ENCODE measurements at regions not wholly inside any gene's neighbourhood (a gene's known extent, or its start where the extent isn't known, plus 50 kb on each side); places are given as distances from the start of the nearest gene placed in this dataset.

GRCh38 chr9:2281803-2282185 lies 266.6 kb downstream of the SMARCA2 start:
- Histone ChIP-seq H3K4me3 (ENCODE audit: low read depth in 1 of 2, low read length in 2 of 2) (no peak overlapping the region), H3K36me3 (ENCODE audit: insufficient read depth, low read length) (no peaks in the 10 kb centered on the region), H3K4me1 (ENCODE audit: insufficient read depth, low read length) (no peaks in the 10 kb centered on the region), H3K27ac (ENCODE audit: low read depth, low read length) (no peak overlapping the region), H3K9ac (ENCODE audit: low read length) (no peak overlapping the region), H3K9me3 (ENCODE audit: low read length) (no peaks in the 10 kb centered on the region), H3K27me3 (ENCODE audit: control insufficient read depth in 1 of 2, insufficient read depth in 2 of 2, low read length in 2 of 2) (no peaks in the 10 kb centered on the region)

DNA sequence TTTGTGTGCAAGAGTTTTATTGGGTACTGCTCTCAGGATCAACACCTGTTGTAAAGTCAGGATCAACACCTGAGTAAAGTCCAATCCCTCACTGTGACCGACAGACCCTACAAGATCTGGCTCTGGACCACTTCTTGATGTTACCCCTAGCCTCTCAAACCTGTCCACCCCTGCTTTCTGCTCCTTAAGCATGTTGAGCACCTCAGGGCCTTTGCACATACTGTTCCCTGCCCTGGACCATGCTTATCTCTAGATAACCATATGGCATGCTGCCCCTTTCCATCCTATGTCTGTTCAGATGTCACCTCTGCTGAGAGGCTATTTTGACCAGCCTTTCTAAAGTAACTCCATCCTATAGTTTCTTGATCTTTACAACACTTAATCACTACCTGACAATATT lies 269.6 kb downstream of the SMARCA2 start:
- H3K36me3 ChIP-seq (ENCODE audit: insufficient read depth, low read length): no peaks in the 10 kb centered on the region
- H3K27me3 ChIP-seq (ENCODE audit: control insufficient read depth in 1 of 2, insufficient read depth in 2 of 2, low read length in 2 of 2): no peaks in the 10 kb centered on the region
- H3K27ac ChIP-seq (ENCODE audit: low read depth, low read length): no peak overlapping the region
- H3K9me3 ChIP-seq (ENCODE audit: low read length): no peaks in the 10 kb centered on the region
- H3K4me1 ChIP-seq (ENCODE audit: insufficient read depth, low read length): no peaks in the 10 kb centered on the region
- no peak overlapping the region for H3K4me3 ChIP-seq (ENCODE audit: low read depth in 1 of 2, low read length in 2 of 2)
- no peak overlapping the region for H3K9ac ChIP-seq (ENCODE audit: low read length)

DNA sequence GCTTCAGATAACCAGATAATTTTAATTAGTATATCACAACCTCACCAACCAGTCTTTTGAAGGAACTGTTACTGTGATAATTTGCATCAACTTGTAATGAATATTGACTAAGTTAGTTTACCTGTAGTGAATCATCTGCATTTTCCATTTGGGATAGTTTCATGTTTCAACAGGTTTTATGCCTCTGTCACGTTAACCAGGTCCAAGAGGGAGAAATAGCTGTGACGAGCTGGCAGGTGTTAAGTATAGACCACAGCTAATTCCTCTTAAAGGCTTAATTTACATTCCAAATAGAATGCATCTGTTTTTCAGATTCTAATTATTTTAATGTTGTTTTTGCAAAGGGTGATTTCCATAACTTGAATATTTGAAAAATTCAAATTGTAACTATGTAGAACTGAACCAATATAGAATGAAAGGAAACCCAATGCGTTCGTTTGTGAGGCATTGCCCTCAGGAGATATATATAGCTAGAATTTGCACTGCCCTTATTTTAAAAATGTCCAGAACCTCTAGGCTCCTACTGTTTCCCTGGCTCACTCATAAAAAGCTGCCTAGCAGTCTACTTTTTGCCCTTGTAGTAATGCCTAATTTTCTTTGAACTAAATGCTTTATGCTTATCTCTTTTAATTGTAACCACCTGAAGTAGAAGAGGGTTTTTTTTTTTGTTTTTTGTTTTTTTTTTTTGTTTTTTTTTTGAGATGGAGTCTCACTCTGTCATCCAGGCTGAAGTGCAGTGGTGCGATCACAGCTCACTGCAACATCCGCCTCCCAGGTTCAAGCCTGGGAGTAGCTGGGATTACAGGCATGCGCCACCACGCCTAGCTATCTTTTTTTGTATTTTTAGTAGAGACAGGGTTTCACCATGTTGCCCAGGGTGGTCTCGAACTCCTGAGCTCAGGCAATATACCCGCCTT lies 270.5 kb downstream of the SMARCA2 start:
- no peak overlapping the region for H3K4me3 ChIP-seq (ENCODE audit: low read depth in 1 of 2, low read length in 2 of 2)
- H3K27ac ChIP-seq (ENCODE audit: low read depth, low read length): no peak overlapping the region
- H3K9me3 ChIP-seq (ENCODE audit: low read length): no peaks in the 10 kb centered on the region
- no peak overlapping the region for H3K9ac ChIP-seq (ENCODE audit: low read length)
- no peaks in the 10 kb centered on the region for H3K27me3 ChIP-seq (ENCODE audit: control insufficient read depth in 1 of 2, insufficient read depth in 2 of 2, low read length in 2 of 2)
- H3K36me3 ChIP-seq (ENCODE audit: insufficient read depth, low read length): no peaks in the 10 kb centered on the region
- H3K4me1 ChIP-seq (ENCODE audit: insufficient read depth, low read length): no peaks in the 10 kb centered on the region

- Histone ChIP-seq H3K4me3 (ENCODE audit: low read depth in 1 of 2, low read length in 2 of 2) (no peak overlapping the region), H3K27ac (ENCODE audit: low read depth, low read length) (no peak overlapping the region), H3K9ac (ENCODE audit: low read length) (no peak overlapping the region), H3K27me3 (ENCODE audit: control insufficient read depth in 1 of 2, insufficient read depth in 2 of 2, low read length in 2 of 2) (no peaks in the 10 kb centered on the region), H3K36me3 (ENCODE audit: insufficient read depth, low read length) (no peaks in the 10 kb centered on the region), H3K9me3 (ENCODE audit: low read length) (no peaks in the 10 kb centered on the region), H3K4me1 (ENCODE audit: insufficient read depth, low read length) (no peaks in the 10 kb centered on the region)
Observed at GRCh38 chr9:2286333-2286705, 271.2 kb downstream of the SMARCA2 start.

- no peaks in the 10 kb centered on the region for H3K4me1 ChIP-seq (ENCODE audit: insufficient read depth, low read length)
- H3K27ac ChIP-seq (ENCODE audit: low read depth, low read length): no peak overlapping the region
- H3K36me3 ChIP-seq (ENCODE audit: insufficient read depth, low read length): no peaks in the 10 kb centered on the region
Observed at GRCh38 chr9:2286825-2287455, 271.8 kb downstream of the SMARCA2 start.

GRCh38 chr9:2288309-2288708 lies 273.2 kb downstream of the SMARCA2 start:
- H3K36me3 ChIP-seq (ENCODE audit: insufficient read depth, low read length): no peaks in the 10 kb centered on the region
- no peak overlapping the region for H3K9ac ChIP-seq (ENCODE audit: low read length)
- H3K4me3 ChIP-seq (ENCODE audit: low read depth in 1 of 2, low read length in 2 of 2): no peak overlapping the region
- H3K27ac ChIP-seq (ENCODE audit: low read depth, low read length): no peak overlapping the region
- no peaks in the 10 kb centered on the region for H3K27me3 ChIP-seq (ENCODE audit: control insufficient read depth in 1 of 2, insufficient read depth in 2 of 2, low read length in 2 of 2)
- H3K4me1 ChIP-seq (ENCODE audit: insufficient read depth, low read length): no peaks in the 10 kb centered on the region
- no peaks in the 10 kb centered on the region for H3K9me3 ChIP-seq (ENCODE audit: low read length)

More at GRCh38 chr9:2286825-2287455, 271.8 kb downstream of the SMARCA2 start:
- Histone ChIP-seq H3K9ac (ENCODE audit: low read length) (no peak overlapping the region), H3K27me3 (ENCODE audit: control insufficient read depth in 1 of 2, insufficient read depth in 2 of 2, low read length in 2 of 2) (no peaks in the 10 kb centered on the region), H3K4me3 (ENCODE audit: low read depth in 1 of 2, low read length in 2 of 2) (no peak overlapping the region), H3K9me3 (ENCODE audit: low read length) (no peaks in the 10 kb centered on the region)

DNA sequence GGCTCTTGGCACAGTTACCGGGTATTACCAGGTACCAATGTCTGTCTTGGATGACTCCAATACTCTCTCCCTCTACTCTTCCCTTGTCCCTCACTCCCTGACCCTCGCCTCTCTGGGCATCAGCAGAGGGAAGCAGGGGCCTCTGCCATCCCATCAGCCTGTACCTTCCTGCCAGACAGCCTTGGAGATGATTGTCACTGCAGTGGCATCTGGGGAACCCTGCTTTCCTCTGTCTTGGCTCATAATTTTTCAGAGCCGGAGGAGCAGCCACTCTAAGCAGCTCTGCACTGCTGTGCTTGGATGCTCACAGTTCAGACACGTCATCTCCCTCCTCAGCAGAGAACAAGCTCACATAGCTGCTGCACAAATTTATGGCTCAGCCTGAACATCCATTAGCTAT lies 274.1 kb downstream of the SMARCA2 start:
- Histone ChIP-seq H3K4me1 (ENCODE audit: insufficient read depth, low read length) (no peaks in the 10 kb centered on the region), H3K9ac (ENCODE audit: low read length) (no peak overlapping the region), H3K4me3 (ENCODE audit: low read depth in 1 of 2, low read length in 2 of 2) (no peak overlapping the region), H3K27me3 (ENCODE audit: control insufficient read depth in 1 of 2, insufficient read depth in 2 of 2, low read length in 2 of 2) (no peaks in the 10 kb centered on the region), H3K9me3 (ENCODE audit: low read length) (no peaks in the 10 kb centered on the region), H3K27ac (ENCODE audit: low read depth, low read length) (no peak overlapping the region), H3K36me3 (ENCODE audit: insufficient read depth, low read length) (no peaks in the 10 kb centered on the region)

GRCh38 chr9:2290382-2290781 lies 275.2 kb downstream of the SMARCA2 start:
- Histone ChIP-seq H3K27me3 (ENCODE audit: control insufficient read depth in 1 of 2, insufficient read depth in 2 of 2, low read length in 2 of 2) (no peaks in the 10 kb centered on the region), H3K9me3 (ENCODE audit: low read length) (no peaks in the 10 kb centered on the region), H3K27ac (ENCODE audit: low read depth, low read length) (no peak overlapping the region), H3K4me1 (ENCODE audit: insufficient read depth, low read length) (no peaks in the 10 kb centered on the region), H3K36me3 (ENCODE audit: insufficient read depth, low read length) (no peaks in the 10 kb centered on the region), H3K9ac (ENCODE audit: low read length) (no peak overlapping the region), H3K4me3 (ENCODE audit: low read depth in 1 of 2, low read length in 2 of 2) (no peak overlapping the region)

DNA sequence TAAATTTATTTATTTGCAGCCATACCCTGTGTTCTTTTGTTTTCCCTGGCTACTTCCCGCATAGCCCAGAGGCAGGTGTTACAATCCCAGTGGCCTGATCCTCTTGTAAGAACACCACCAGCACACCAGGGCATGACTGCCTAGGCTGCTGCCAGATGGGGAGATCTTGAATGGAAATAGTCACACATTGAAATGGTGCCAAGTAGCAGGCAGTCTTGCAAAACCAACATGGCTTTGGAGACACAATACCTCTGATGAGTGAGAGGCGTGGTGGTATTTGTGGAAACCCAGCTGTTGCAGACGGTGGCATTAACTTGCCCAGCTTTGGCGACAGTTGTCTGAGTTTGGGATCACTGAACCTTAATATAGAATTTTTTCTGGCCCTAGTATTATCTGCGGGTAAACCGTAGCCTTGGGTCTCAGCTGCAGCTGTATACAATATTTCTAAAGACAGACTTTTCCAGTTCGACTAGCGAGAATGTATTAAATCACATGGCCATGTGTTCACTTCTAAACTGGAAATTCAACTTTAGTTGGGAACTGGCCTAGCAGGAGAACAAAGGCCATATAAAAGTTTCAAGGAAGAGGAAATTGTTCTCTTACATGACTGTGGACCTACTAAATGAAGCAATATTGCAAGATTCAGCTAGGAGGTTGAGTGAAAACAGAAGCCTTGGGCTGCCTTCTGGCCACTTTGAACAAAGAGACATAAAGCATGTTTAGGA lies 277.0 kb downstream of the SMARCA2 start:
- Histone ChIP-seq H3K4me1 (ENCODE audit: insufficient read depth, low read length) (no peaks in the 10 kb centered on the region), H3K36me3 (ENCODE audit: insufficient read depth, low read length) (no peaks in the 10 kb centered on the region), H3K9me3 (ENCODE audit: low read length) (no peaks in the 10 kb centered on the region), H3K27ac (ENCODE audit: low read depth, low read length) (no peak overlapping the region), H3K27me3 (ENCODE audit: control insufficient read depth in 1 of 2, insufficient read depth in 2 of 2, low read length in 2 of 2) (no peaks in the 10 kb centered on the region), H3K9ac (ENCODE audit: low read length) (no peak overlapping the region), H3K4me3 (ENCODE audit: low read depth in 1 of 2, low read length in 2 of 2) (no peak overlapping the region)

- no peaks in the 10 kb centered on the region for H3K4me1 ChIP-seq (ENCODE audit: insufficient read depth, low read length)
- H3K4me3 ChIP-seq (ENCODE audit: low read depth in 1 of 2, low read length in 2 of 2): no peak overlapping the region
- H3K9me3 ChIP-seq (ENCODE audit: low read length): no peaks in the 10 kb centered on the region
- H3K27ac ChIP-seq (ENCODE audit: low read depth, low read length): no peak overlapping the region
- no peaks in the 10 kb centered on the region for H3K36me3 ChIP-seq (ENCODE audit: insufficient read depth, low read length)
- no peaks in the 10 kb centered on the region for H3K27me3 ChIP-seq (ENCODE audit: control insufficient read depth in 1 of 2, insufficient read depth in 2 of 2, low read length in 2 of 2)
- H3K9ac ChIP-seq (ENCODE audit: low read length): no peak overlapping the region
Observed at GRCh38 chr9:2292733-2293132, 277.6 kb downstream of the SMARCA2 start.

- H3K4me3 ChIP-seq (ENCODE audit: low read depth in 1 of 2, low read length in 2 of 2): no peak overlapping the region
- H3K27ac ChIP-seq (ENCODE audit: low read depth, low read length): no peak overlapping the region
- no peak overlapping the region for H3K9ac ChIP-seq (ENCODE audit: low read length)
Observed at GRCh38 chr9:2297771-2298170, 282.6 kb downstream of the SMARCA2 start.

More at GRCh38 chr9:2297771-2298170, 282.6 kb downstream of the SMARCA2 start:
- Histone ChIP-seq H3K4me1 (ENCODE audit: insufficient read depth, low read length) (no peaks in the 10 kb centered on the region), H3K27me3 (ENCODE audit: control insufficient read depth in 1 of 2, insufficient read depth in 2 of 2, low read length in 2 of 2) (no peaks in the 10 kb centered on the region), H3K9me3 (ENCODE audit: low read length) (no peaks in the 10 kb centered on the region), H3K36me3 (ENCODE audit: insufficient read depth, low read length) (no peaks in the 10 kb centered on the region)

All from muscle layer of colon (tissue), 2 donors.